GM23338 (cell line): ENCODE measurements at regions not wholly inside any gene's neighbourhood (a gene's known extent, or its start where the extent isn't known, plus 50 kb on each side); places are given as distances from the start of the nearest gene placed in this dataset.

Experiments
- CREB1 ChIP-seq: fragments of 250-450 bp; sonication (Bioruptor Pico); IDR thresholded peaks from 2 replicates; pipeline ENCODE4 v1.5.0; 2020; ENCODE audit warnings: low read depth, mild to moderate bottlenecking, moderate library complexity
- EZH2 ChIP-seq: fragments of 200-600 bp; sonication (generic); IDR thresholded peaks from one replicate; pipeline ENCODE4 v1.8.0; 2017; ENCODE audit warnings: antibody characterized with exemption, mild to moderate bottlenecking, low read depth; ENCODE audit not compliant: unreplicated experiment
- EZH2phosphoT487 ChIP-seq: fragments of 200-600 bp; sonication (generic); IDR thresholded peaks from one replicate; pipeline ENCODE4 v1.8.1; 2018; ENCODE audit warnings: antibody characterized with exemption; ENCODE audit not compliant: unreplicated experiment
- JUNB ChIP-seq: IDR thresholded peaks from one replicate; pipeline ENCODE4 v1.6.1; 2016; ENCODE audit warnings: antibody characterized with exemption; ENCODE audit not compliant: unreplicated experiment
- POLR2AphosphoS5 ChIP-seq: IDR thresholded peaks from 2 replicates; pipeline ENCODE4 v1.6.1; 2016; ENCODE audit warnings: antibody characterized with exemption, low read depth
- TF ChIP-seq, protein P1 (sequence below), 2 experiments: fragments of 200-600 bp in 1 of 2; sonication (generic) in 1 of 2; conservative IDR thresholded peaks; 2 replicates each; pipeline versions ENCODE4 v1.5.1 to v1.6.1; 2016 to 2017; ENCODE audit warnings: antibody characterized with exemption in 2 of 2, low read depth in 2 of 2, mild to moderate bottlenecking in 2 of 2, moderate library complexity in 1 of 2

DNA sequence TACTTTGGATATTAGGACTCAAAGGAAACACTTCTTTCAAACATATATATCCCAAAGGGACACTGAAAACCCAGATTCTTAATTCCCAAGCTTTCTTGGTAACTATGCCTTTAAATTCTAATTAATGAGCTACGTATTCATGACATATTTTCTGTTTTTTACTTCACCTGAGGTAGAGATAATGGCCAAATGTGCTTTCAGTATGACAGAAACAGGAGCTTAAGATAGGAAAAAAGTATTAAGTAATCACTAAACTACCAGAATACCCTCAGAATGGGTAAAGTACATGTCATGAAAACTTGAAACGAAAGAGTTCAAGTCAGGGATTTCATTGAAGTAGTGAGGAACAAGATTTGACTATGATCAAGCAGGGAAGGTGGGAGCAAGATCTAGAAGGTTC is 478.5 kb downstream of the AGTPBP1 start:
- TF ChIP-seq, protein P1, sequence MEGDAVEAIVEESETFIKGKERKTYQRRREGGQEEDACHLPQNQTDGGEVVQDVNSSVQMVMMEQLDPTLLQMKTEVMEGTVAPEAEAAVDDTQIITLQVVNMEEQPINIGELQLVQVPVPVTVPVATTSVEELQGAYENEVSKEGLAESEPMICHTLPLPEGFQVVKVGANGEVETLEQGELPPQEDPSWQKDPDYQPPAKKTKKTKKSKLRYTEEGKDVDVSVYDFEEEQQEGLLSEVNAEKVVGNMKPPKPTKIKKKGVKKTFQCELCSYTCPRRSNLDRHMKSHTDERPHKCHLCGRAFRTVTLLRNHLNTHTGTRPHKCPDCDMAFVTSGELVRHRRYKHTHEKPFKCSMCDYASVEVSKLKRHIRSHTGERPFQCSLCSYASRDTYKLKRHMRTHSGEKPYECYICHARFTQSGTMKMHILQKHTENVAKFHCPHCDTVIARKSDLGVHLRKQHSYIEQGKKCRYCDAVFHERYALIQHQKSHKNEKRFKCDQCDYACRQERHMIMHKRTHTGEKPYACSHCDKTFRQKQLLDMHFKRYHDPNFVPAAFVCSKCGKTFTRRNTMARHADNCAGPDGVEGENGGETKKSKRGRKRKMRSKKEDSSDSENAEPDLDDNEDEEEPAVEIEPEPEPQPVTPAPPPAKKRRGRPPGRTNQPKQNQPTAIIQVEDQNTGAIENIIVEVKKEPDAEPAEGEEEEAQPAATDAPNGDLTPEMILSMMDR (conservative IDR thresholded peaks at IDR 0.05; ENCODE audit: low read depth in 2 of 2): no peak
- TF ChIP-seq POLR2AphosphoS5 (no peak), CREB1 (CRISPR knock-in tag) (no peak), EZH2 (no peak), EZH2phosphoT487 (no peak), JUNB (no peak)
